CD4-positive, alpha-beta T cell (primary cell): ENCODE measurements at regions not wholly inside any gene's neighbourhood (a gene's known extent, or its start where the extent isn't known, plus 50 kb on each side); places are given as distances from the start of the nearest gene placed in this dataset.

ENCODE experiments used
- ATAC-seq: fragments of 200-7000 bp; cut with Tn5 transposase; one replicate; pipeline ENCODE4 v1.10.0; 2022; ENCODE audit warnings: mild to moderate bottlenecking; ENCODE audit not compliant: poor library complexity
- CTCF ChIA-PET: fragments of 350-600 bp; sonication (Branson Sonifier 250); formaldehyde crosslinking; loops from one replicate; lab custom pipeline; 2021; ENCODE audit warnings: antibody characterized with exemption, inconsistent platforms; lab: Charles Lee
- POLR2A ChIA-PET: fragments of 350-600 bp; sonication (Branson Sonifier 250); formaldehyde crosslinking; loops from one replicate; lab custom pipeline; 2021; ENCODE audit warnings: antibody characterized with exemption, inconsistent platforms; lab: Charles Lee
- DNase-seq, 14 experiments: peaks; one replicate each; pipeline ENCODE4 v3.0.0-alpha.2; 2013 to 2020; ENCODE audit warnings: mixed read lengths in 2 of 14
- H3K27ac ChIP-seq, 2 donors: one replicate each; pipeline versions ENCODE4 v1.5.1 to v1.7.0; 2013; ENCODE audit warnings: low read length in 2 of 2, low read depth in 1 of 2, mild to moderate bottlenecking in 1 of 2
- H3K27me3 ChIP-seq, 2 experiments: 1 replicate in 1 of 2; 2 replicates in 1 of 2; pipeline versions ENCODE4 v1.6.1 to v1.7.0; 2013; ENCODE audit warnings: low read length in 2 of 2, control low read depth in 1 of 2, mild to moderate bottlenecking in 1 of 2, moderate library complexity in 1 of 2; ENCODE audit not compliant: insufficient read depth in 2 of 2, control insufficient read depth in 1 of 2
- H3K36me3 ChIP-seq: one replicate; pipeline ENCODE4 v1.6.1; 2013; ENCODE audit warnings: low read length, control low read depth; ENCODE audit not compliant: insufficient read depth
- H3K4me1 ChIP-seq: one replicate; pipeline ENCODE4 v1.6.1; 2013; ENCODE audit warnings: low read length, control low read depth; ENCODE audit not compliant: insufficient read depth
- H3K4me3 ChIP-seq: one replicate; pipeline ENCODE4 v1.5.1; 2013; ENCODE audit warnings: mild to moderate bottlenecking, low read length, moderate library complexity
- H3K9me3 ChIP-seq, 2 experiments: 1 replicate in 1 of 2; 2 replicates in 1 of 2; pipeline versions ENCODE4 v1.6.1 to v1.7.0; 2013; ENCODE audit warnings: low read length in 2 of 2, mild to moderate bottlenecking in 2 of 2, control low read depth in 1 of 2, moderate library complexity in 1 of 2; ENCODE audit not compliant: control insufficient read depth in 1 of 2, insufficient read depth in 1 of 2
- H3K27ac Mint-ChIP-seq: one replicate; pipeline ENCODE4 v1.8.0; 2020; ENCODE audit warnings: mixed read lengths
- H3K27me3 Mint-ChIP-seq: one replicate; pipeline ENCODE4 v1.8.0; 2021; ENCODE audit warnings: mixed read lengths
- H3K36me3 Mint-ChIP-seq: one replicate; pipeline ENCODE4 v1.8.0; 2021; ENCODE audit warnings: low read depth, mixed read lengths
- H3K4me1 Mint-ChIP-seq: one replicate; pipeline ENCODE4 v1.8.0; 2021; ENCODE audit warnings: low read depth, mixed read lengths
- H3K4me3 Mint-ChIP-seq: one replicate; pipeline ENCODE4 v1.8.0; 2020; ENCODE audit warnings: mild to moderate bottlenecking, mixed read lengths
- H3K9me3 Mint-ChIP-seq: one replicate; pipeline ENCODE4 v1.8.0; 2020; ENCODE audit warnings: mixed read lengths
- CTCF ChIP-seq: fragments of 200-600 bp; IDR thresholded peaks from one replicate; pipeline ENCODE4 v1.8.0; 2022; ENCODE audit warnings: antibody characterized with exemption, mild to moderate bottlenecking
- intact Hi-C, 2 experiments: fragments of 100-400 bp; cut with DNase I in 1 of 2; cut with micrococcal nuclease in 1 of 2; formaldehyde crosslinking; loops; one replicate each; pipeline versions ENCODE4 v1.15.1 to v1.9.0; 2023 to 2025; cut with DNase I, micrococcal nuclease

- Histone ChIP-seq H3K36me3 (no peaks in the 10 kb centered on the region), H3K27ac (no peak overlapping the region), H3K4me1 (no peaks in the 10 kb centered on the region), H3K4me3 (no peak overlapping the region), H3K27me3 (no peaks in the 10 kb centered on the region), H3K9me3 (no peaks in the 10 kb centered on the region)
- H3K9me3 Mint-ChIP-seq = no peaks in the 10 kb centered on the region
- intact Hi-C loops = no loop called here
- no peaks in the 10 kb centered on the region for H3K4me1 Mint-ChIP-seq
- no peaks in the 10 kb centered on the region for H3K27me3 Mint-ChIP-seq
- H3K4me3 Mint-ChIP-seq = no peak overlapping the region
- DNase-seq (no peak), ATAC-seq (no peak)
- no peak overlapping the region for H3K27ac Mint-ChIP-seq
- TF ChIP-seq CTCF = no peak
- POLR2A ChIA-PET = no interaction called here
- H3K36me3 Mint-ChIP-seq = no peaks in the 10 kb centered on the region
- CTCF ChIA-PET = no interaction called here
These were observed 377.1 kb upstream of the MEIS1 start for GRCh38 chr2:66057844-66058243.

DNA sequence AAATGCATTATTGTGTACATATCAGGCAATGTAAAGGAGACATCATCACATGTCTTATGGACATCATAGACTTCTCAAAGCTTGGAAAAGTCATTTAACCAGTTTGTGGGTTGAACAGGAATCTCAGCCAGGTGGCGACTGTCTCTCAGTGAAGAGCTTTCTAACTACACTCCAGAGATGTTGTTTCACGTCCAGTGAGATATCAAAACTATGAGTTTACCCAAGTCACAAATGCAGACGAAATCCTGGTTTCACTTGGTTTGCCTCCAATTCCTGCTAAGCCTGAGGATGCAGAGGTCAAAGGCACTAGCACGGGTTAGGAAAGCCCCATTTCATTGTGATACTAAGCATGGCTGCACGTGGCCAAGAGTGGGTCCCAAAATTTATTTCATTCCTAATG, 384.5 kb upstream of the MEIS1 start:
- ATAC-seq = no peak
- no peaks in the 10 kb centered on the region for H3K9me3 Mint-ChIP-seq
- H3K27ac ChIP-seq = no peak overlapping the region
- H3K4me1 ChIP-seq = no peaks in the 10 kb centered on the region
- H3K27ac Mint-ChIP-seq = no peak overlapping the region
- no peak overlapping the region for H3K4me3 ChIP-seq
- no peak overlapping the region for H3K4me3 Mint-ChIP-seq
- H3K9me3 ChIP-seq = no peaks in the 10 kb centered on the region
- intact Hi-C loops = no loop called here
- TF ChIP-seq CTCF = no peak
- H3K36me3 Mint-ChIP-seq = no peaks in the 10 kb centered on the region
- ChIA-PET CTCF (no interaction called here), POLR2A (no interaction called here)
- no peaks in the 10 kb centered on the region for H3K27me3 Mint-ChIP-seq
- H3K4me1 Mint-ChIP-seq = no peaks in the 10 kb centered on the region
- no peaks in the 10 kb centered on the region for H3K27me3 ChIP-seq
- DNase-seq = no peak
- H3K36me3 ChIP-seq = no peaks in the 10 kb centered on the region

GRCh38 chr2:66048667-66049066, 386.3 kb upstream of the MEIS1 start:
- ChIA-PET CTCF (no interaction called here), POLR2A (no interaction called here)
- DNase-seq = no peak
- Mint-ChIP-seq H3K27ac (no peak overlapping the region), H3K4me3 (no peak overlapping the region), H3K4me1 (no peaks in the 10 kb centered on the region), H3K36me3 (no peaks in the 10 kb centered on the region), H3K27me3 (no peaks in the 10 kb centered on the region), H3K9me3 (no peaks in the 10 kb centered on the region)
- ATAC-seq = no peak
- Histone ChIP-seq H3K4me1 (no peaks in the 10 kb centered on the region), H3K4me3 (no peak overlapping the region), H3K36me3 (no peaks in the 10 kb centered on the region), H3K27ac (no peak overlapping the region), H3K9me3 (no peaks in the 10 kb centered on the region), H3K27me3 (no peaks in the 10 kb centered on the region)
- intact Hi-C loops = no loop called here
- no peak for TF ChIP-seq CTCF
